OCI-LY1 (cell line): ENCODE measurements at regions not wholly inside any gene's neighbourhood (a gene's known extent, or its start where the extent isn't known, plus 50 kb on each side); places are given as distances from the start of the nearest gene placed in this dataset.

Experiments used
- H2AFZ ChIP-seq: fragments of 200-600 bp; sonication (generic), shearing (Covaris generic); 2 replicates; pipeline ENCODE4 v1.6.0; 2014; ENCODE audit warnings: antibody characterized with exemption, mild to moderate bottlenecking, low read length
- H3F3A ChIP-seq: fragments of 200-600 bp; sonication (generic), shearing (Covaris generic); 2 replicates; pipeline ENCODE4 v1.6.0; 2014; ENCODE audit warnings: mild to moderate bottlenecking, antibody characterized with exemption, low read length, moderate library complexity; ENCODE audit not compliant: insufficient read depth
- H3K27ac ChIP-seq: fragments of 200-600 bp; sonication (generic); 2 replicates; pipeline ENCODE4 v1.5.1; 2014; ENCODE audit warnings: low read length, mixed run types, mild to moderate bottlenecking, low read depth; ENCODE audit not compliant: poor library complexity, severe bottlenecking
- H3K27me3 ChIP-seq: fragments of 200-600 bp; sonication (generic); 2 replicates; pipeline ENCODE4 v1.6.0; 2014; ENCODE audit warnings: antibody characterized with exemption, mild to moderate bottlenecking, low read length, moderate library complexity; ENCODE audit not compliant: insufficient read depth
- H3K36me3 ChIP-seq: fragments of 200-600 bp; sonication (generic); 2 replicates; pipeline ENCODE4 v1.6.1; 2014; ENCODE audit warnings: mild to moderate bottlenecking, antibody characterized with exemption, low read length, moderate library complexity, mixed read lengths; ENCODE audit not compliant: insufficient read depth
- H3K4me1 ChIP-seq: fragments of 200-600 bp; sonication (generic); 2 replicates; pipeline ENCODE4 v1.5.1; 2014; ENCODE audit warnings: mild to moderate bottlenecking, low read length, moderate library complexity; ENCODE audit not compliant: insufficient read depth, severe bottlenecking
- H3K4me2 ChIP-seq: fragments of 200-600 bp; sonication (generic), shearing (Covaris generic); 2 replicates; pipeline ENCODE4 v1.6.1; 2014; ENCODE audit warnings: low read length
- H3K4me3 ChIP-seq: fragments of 200-600 bp; sonication (generic); 2 replicates; pipeline ENCODE4 v1.5.1; 2014; ENCODE audit warnings: low read length, low read depth, mild to moderate bottlenecking, mixed read lengths; ENCODE audit not compliant: poor library complexity, severe bottlenecking
- H3K79me2 ChIP-seq: fragments of 200-600 bp; shearing (Covaris generic); 2 replicates; pipeline ENCODE4 v1.6.1; 2016; ENCODE audit warnings: mixed run types, low read length, mixed read lengths; ENCODE audit not compliant: insufficient read depth
- H3K9ac ChIP-seq: fragments of 200-600 bp; sonication (generic), shearing (Covaris generic); 2 replicates; pipeline ENCODE4 v1.6.1; 2014; ENCODE audit warnings: mild to moderate bottlenecking, low read length, mixed read lengths
- H3K9me2 ChIP-seq: fragments of 200-600 bp; sonication (generic), shearing (Covaris generic); 2 replicates; pipeline ENCODE4 v1.6.1; 2014; ENCODE audit warnings: low read depth, mild to moderate bottlenecking, low read length, mixed read lengths
- H3K9me3 ChIP-seq: fragments of 200-600 bp; shearing (Covaris generic); 2 replicates; pipeline ENCODE4 v1.6.1; 2014; ENCODE audit warnings: low read length, mixed read lengths
- H4K20me1 ChIP-seq: fragments of 200-600 bp; sonication (generic), shearing (Covaris generic); 2 replicates; pipeline ENCODE4 v1.6.0; 2016; ENCODE audit warnings: mild to moderate bottlenecking, low read length; ENCODE audit not compliant: insufficient read depth
- CTCF ChIP-seq: fragments of 200-600 bp; sonication (generic), shearing (Covaris generic); IDR thresholded peaks from 2 replicates; pipeline ENCODE4 v1.5.1; 2017; ENCODE audit warnings: mild to moderate bottlenecking, antibody characterized with exemption, low read length, moderate library complexity, mixed read lengths
- EZH2 ChIP-seq: fragments of 200-600 bp; sonication (generic), shearing (Covaris generic); IDR thresholded peaks from 2 replicates; pipeline ENCODE4 v1.8.0; 2017; ENCODE audit warnings: borderline replicate concordance, mixed run types, mild to moderate bottlenecking, antibody characterized with exemption, low read length, moderate library complexity, mixed read lengths

- TF ChIP-seq CTCF, result peak; percentile 11; the same call in 1 of the 2 replicates
- TF ChIP-seq EZH2, result no peak
- Histone ChIP-seq H3K27me3 (0 out of 2 replicates have a peak, but pooled peaks cover 4% of the 10 kb centered on the region), H3K9ac (no peak overlapping the region), H3K27ac (no peak overlapping the region), H3K36me3 (no peaks in the 10 kb centered on the region), H3K4me3 (no peak overlapping the region), H3K9me2 (no peaks in the 10 kb centered on the region), H3K9me3 (peaks cover 3% of the 10 kb centered on the region; the same call in 1 of the 2 replicates), H4K20me1 (no peaks in the 10 kb centered on the region), H3K79me2 (no peaks in the 10 kb centered on the region), H2AFZ (no peak overlapping the region), H3K4me1 (no peaks in the 10 kb centered on the region), H3K4me2 (no peak overlapping the region), H3F3A (no peaks in the 10 kb centered on the region)
Measured at GRCh38 chr1:13965770-13966398, 265.9 kb downstream of the PRDM2 start.

- Histone ChIP-seq H3K79me2 (no peaks in the 10 kb centered on the region), H3F3A (no peaks in the 10 kb centered on the region), H3K9me2 (no peaks in the 10 kb centered on the region), H3K4me1 (no peaks in the 10 kb centered on the region), H3K4me3 (no peak overlapping the region), H3K27me3 (0 out of 2 replicates have a peak, but pooled peaks cover 4% of the 10 kb centered on the region), H3K27ac (no peak overlapping the region), H3K9ac (no peak overlapping the region), H3K4me2 (no peak overlapping the region), H2AFZ (no peak overlapping the region), H3K36me3 (no peaks in the 10 kb centered on the region), H4K20me1 (no peaks in the 10 kb centered on the region), H3K9me3 (peaks cover 3% of the 10 kb centered on the region; the same call in 1 of the 2 replicates)
- TF ChIP-seq CTCF (no peak), EZH2 (no peak)
Measured at GRCh38 chr1:13967707-13968106, 267.7 kb downstream of the PRDM2 start.

- Histone ChIP-seq H2AFZ (no peak overlapping the region), H3K27ac (no peak overlapping the region), H3K79me2 (no peaks in the 10 kb centered on the region), H3K9me3 (peaks cover 3% of the 10 kb centered on the region; the same call in 1 of the 2 replicates), H3K36me3 (no peaks in the 10 kb centered on the region), H3K27me3 (0 out of 2 replicates have a peak, but pooled peaks cover 4% of the 10 kb centered on the region), H3K9ac (no peak overlapping the region), H3F3A (no peaks in the 10 kb centered on the region), H3K4me1 (no peaks in the 10 kb centered on the region), H4K20me1 (no peaks in the 10 kb centered on the region), H3K4me3 (no peak overlapping the region), H3K4me2 (no peak overlapping the region), H3K9me2 (no peaks in the 10 kb centered on the region)
- TF ChIP-seq EZH2 (no peak), CTCF (no peak)
Measured at GRCh38 chr1:13968361-13968760, 268.4 kb downstream of the PRDM2 start.
